ENCODE measurements at regions not wholly inside any gene's neighbourhood (a gene's known extent, or its start where the extent isn't known, plus 50 kb on each side); places are given as distances from the start of the nearest gene placed in this dataset.

DNA sequence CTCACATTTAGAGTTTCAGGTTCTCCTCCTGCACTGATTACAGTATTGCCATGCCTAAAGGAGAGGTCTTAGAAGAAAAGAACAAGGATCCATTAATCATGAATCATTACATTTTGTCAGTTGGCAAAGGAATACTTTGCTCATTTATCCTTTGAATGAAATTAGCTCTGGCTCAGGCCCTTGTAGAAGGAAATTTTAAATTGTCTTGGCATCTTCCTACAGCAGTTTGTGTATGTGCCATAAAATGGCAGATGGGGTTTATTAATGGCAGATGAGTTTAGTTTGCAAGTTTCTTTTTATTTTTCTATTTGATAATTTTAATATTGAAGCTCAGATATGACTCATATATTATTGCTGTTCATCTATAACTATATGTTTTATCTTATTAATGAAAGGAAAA is 181.2 kb upstream of the EPHA3 start:
- H3F3A ChIP-seq (ENCODE audit: insufficient read depth, low read length, poor library complexity, severe bottlenecking) = no peaks in the 10 kb centered on the region
- no peaks in the 10 kb centered on the region for H3K27me3 ChIP-seq (ENCODE audit: insufficient read depth, low read depth, low read length)
- no peak overlapping the region for H3K27ac ChIP-seq (ENCODE audit: low read length)
- no peak overlapping the region for H3K9ac ChIP-seq (ENCODE audit: low read length)
- H3K9me3 ChIP-seq (ENCODE audit: low read length) = no peaks in the 10 kb centered on the region
- H3K36me3 ChIP-seq (ENCODE audit: insufficient read depth, low read length) = no peaks in the 10 kb centered on the region
- H2AFZ ChIP-seq (ENCODE audit: low read depth, low read length) = no peak overlapping the region
- no peak overlapping the region for H3K4me3 ChIP-seq (ENCODE audit: low read length)
- no peaks in the 10 kb centered on the region for H3K79me2 ChIP-seq (replicated peaks; ENCODE audit: insufficient read depth, low read length)
- no peaks in the 10 kb centered on the region for H4K20me1 ChIP-seq (ENCODE audit: insufficient read depth)
- H3K4me2 ChIP-seq (ENCODE audit: low read length) = no peak overlapping the region
- TF ChIP-seq TAF1 (IDR thresholded peaks at IDR 0.05; ENCODE audit: low read depth) (no peak), RAD21 (conservative IDR thresholded peaks at IDR 0.05) (no peak), EP300 (conservative IDR thresholded peaks at IDR 0.05; ENCODE audit: poor library complexity, severe bottlenecking) (no peak), SMC3 (conservative IDR thresholded peaks at IDR 0.05; ENCODE audit: poor library complexity) (no peak), EZH2 (IDR thresholded peaks at IDR 0.05; ENCODE audit: borderline replicate concordance, insufficient read depth, low read length, poor library complexity, severe bottlenecking) (no peak), POLR2AphosphoS5 (IDR thresholded peaks at IDR 0.05) (no peak), MXI1 (conservative IDR thresholded peaks at IDR 0.05; ENCODE audit: poor library complexity, severe bottlenecking) (no peak)
- TF ChIP-seq, protein P1, sequence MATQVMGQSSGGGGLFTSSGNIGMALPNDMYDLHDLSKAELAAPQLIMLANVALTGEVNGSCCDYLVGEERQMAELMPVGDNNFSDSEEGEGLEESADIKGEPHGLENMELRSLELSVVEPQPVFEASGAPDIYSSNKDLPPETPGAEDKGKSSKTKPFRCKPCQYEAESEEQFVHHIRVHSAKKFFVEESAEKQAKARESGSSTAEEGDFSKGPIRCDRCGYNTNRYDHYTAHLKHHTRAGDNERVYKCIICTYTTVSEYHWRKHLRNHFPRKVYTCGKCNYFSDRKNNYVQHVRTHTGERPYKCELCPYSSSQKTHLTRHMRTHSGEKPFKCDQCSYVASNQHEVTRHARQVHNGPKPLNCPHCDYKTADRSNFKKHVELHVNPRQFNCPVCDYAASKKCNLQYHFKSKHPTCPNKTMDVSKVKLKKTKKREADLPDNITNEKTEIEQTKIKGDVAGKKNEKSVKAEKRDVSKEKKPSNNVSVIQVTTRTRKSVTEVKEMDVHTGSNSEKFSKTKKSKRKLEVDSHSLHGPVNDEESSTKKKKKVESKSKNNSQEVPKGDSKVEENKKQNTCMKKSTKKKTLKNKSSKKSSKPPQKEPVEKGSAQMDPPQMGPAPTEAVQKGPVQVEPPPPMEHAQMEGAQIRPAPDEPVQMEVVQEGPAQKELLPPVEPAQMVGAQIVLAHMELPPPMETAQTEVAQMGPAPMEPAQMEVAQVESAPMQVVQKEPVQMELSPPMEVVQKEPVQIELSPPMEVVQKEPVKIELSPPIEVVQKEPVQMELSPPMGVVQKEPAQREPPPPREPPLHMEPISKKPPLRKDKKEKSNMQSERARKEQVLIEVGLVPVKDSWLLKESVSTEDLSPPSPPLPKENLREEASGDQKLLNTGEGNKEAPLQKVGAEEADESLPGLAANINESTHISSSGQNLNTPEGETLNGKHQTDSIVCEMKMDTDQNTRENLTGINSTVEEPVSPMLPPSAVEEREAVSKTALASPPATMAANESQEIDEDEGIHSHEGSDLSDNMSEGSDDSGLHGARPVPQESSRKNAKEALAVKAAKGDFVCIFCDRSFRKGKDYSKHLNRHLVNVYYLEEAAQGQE (IDR thresholded peaks at IDR 0.05; ENCODE audit: borderline replicate concordance) = no peak
- TF ChIP-seq, protein P2, sequence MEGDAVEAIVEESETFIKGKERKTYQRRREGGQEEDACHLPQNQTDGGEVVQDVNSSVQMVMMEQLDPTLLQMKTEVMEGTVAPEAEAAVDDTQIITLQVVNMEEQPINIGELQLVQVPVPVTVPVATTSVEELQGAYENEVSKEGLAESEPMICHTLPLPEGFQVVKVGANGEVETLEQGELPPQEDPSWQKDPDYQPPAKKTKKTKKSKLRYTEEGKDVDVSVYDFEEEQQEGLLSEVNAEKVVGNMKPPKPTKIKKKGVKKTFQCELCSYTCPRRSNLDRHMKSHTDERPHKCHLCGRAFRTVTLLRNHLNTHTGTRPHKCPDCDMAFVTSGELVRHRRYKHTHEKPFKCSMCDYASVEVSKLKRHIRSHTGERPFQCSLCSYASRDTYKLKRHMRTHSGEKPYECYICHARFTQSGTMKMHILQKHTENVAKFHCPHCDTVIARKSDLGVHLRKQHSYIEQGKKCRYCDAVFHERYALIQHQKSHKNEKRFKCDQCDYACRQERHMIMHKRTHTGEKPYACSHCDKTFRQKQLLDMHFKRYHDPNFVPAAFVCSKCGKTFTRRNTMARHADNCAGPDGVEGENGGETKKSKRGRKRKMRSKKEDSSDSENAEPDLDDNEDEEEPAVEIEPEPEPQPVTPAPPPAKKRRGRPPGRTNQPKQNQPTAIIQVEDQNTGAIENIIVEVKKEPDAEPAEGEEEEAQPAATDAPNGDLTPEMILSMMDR (IDR thresholded peaks at IDR 0.05; ENCODE audit: poor library complexity, severe bottlenecking) = no peak
- no peaks in the 10 kb centered on the region for H3K9me2 ChIP-seq (ENCODE audit: insufficient read depth, low read length)

DNA sequence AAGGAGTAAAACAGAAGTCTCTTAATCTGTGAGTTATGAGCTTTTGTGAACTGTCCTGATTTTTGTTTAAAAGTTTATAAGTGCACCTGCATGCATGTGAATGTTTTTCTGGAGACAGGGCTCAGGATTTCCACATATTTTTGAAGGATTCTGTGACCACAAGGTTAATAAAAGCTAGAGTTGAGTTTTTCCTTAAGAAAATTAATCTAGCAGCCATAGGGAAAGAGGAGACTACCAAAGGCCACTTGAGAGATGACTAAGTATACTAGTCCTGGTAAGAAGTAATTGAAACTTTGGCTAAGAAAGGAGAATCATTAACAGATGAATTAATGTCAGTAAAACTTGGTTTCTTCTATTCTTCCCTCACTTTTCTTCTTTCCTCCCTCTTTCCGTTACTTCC is 176.8 kb upstream of the EPHA3 start:
- no peak overlapping the region for H3K9ac ChIP-seq (ENCODE audit: low read length)
- H3K9me3 ChIP-seq (ENCODE audit: low read length) = no peaks in the 10 kb centered on the region

More for the DNA sequence above, 176.8 kb upstream of the EPHA3 start:
- H3K27ac ChIP-seq (ENCODE audit: low read length) = no peak overlapping the region
- no peaks in the 10 kb centered on the region for H4K20me1 ChIP-seq (ENCODE audit: insufficient read depth)
- H3K27me3 ChIP-seq (ENCODE audit: insufficient read depth, low read depth, low read length) = no peaks in the 10 kb centered on the region
- H3K9me2 ChIP-seq (ENCODE audit: insufficient read depth, low read length) = no peaks in the 10 kb centered on the region
- H3K4me3 ChIP-seq (ENCODE audit: low read length) = no peak overlapping the region
- no peaks in the 10 kb centered on the region for H3F3A ChIP-seq (ENCODE audit: insufficient read depth, low read length, poor library complexity, severe bottlenecking)
- H3K79me2 ChIP-seq (replicated peaks; ENCODE audit: insufficient read depth, low read length) = no peaks in the 10 kb centered on the region
- no peak overlapping the region for H3K4me2 ChIP-seq (ENCODE audit: low read length)
- H3K36me3 ChIP-seq (ENCODE audit: insufficient read depth, low read length) = no peaks in the 10 kb centered on the region
- TF ChIP-seq SMC3 (conservative IDR thresholded peaks at IDR 0.05; ENCODE audit: poor library complexity) (no peak), TAF1 (IDR thresholded peaks at IDR 0.05; ENCODE audit: low read depth) (no peak), MXI1 (conservative IDR thresholded peaks at IDR 0.05; ENCODE audit: poor library complexity, severe bottlenecking) (no peak), RAD21 (conservative IDR thresholded peaks at IDR 0.05) (no peak)
- TF ChIP-seq, protein P2 (IDR thresholded peaks at IDR 0.05; ENCODE audit: poor library complexity, severe bottlenecking) = no peak
- no peak overlapping the region for H2AFZ ChIP-seq (ENCODE audit: low read depth, low read length)

All from neural cell (in vitro differentiated cells).